GM18951 (cell line): ENCODE measurements at regions not wholly inside any gene's neighbourhood (a gene's known extent, or its start where the extent isn't known, plus 50 kb on each side); places are given as distances from the start of the nearest gene placed in this dataset.
"Not testable (repeated sequence)": the region's sequence is repeated elsewhere in the genome, so short reads cannot be mapped to it uniquely, and the experiment has no call there.

ENCODE experiments used
- POLR2A ChIP-seq: IDR thresholded peaks from 4 replicates; pipeline ENCODE4 v1.6.1; 2011; ENCODE audit warnings: mild to moderate bottlenecking; ENCODE audit not compliant: insufficient read length, insufficient read depth; ENCODE audit errors: extremely low read depth
- in situ Hi-C: fragments of 300-500 bp; cut with MboI; formaldehyde crosslinking; loops from one replicate; pipeline ENCODE4 v1.12.0; 2022; ENCODE audit warnings: low sequenced_read_pairs, mixed read lengths, inconsistent platforms; ENCODE audit not compliant: unreplicated experiment

DNA sequence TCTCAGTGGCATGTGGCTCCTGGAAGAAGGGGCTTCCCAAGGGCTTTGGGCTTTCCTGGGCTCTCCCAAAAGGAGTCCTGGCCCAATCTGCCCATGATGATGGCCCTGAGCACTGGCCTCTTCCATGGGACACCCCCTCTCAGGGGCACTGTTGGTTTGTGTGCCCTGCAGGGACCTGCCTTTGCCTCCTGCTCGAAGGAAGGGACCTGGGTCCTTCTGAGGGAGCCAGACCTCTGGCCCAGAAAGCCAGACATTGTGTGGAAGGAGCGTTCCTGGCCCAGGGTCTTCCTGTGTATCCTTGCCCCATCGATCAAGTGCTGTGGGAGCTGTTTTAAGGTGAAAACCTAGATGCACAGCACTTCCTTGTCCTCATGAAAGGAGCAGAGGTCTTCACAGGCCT lies 1689.3 kb downstream of the TP53TG3F start:
- TF ChIP-seq POLR2A = no peak

DNA sequence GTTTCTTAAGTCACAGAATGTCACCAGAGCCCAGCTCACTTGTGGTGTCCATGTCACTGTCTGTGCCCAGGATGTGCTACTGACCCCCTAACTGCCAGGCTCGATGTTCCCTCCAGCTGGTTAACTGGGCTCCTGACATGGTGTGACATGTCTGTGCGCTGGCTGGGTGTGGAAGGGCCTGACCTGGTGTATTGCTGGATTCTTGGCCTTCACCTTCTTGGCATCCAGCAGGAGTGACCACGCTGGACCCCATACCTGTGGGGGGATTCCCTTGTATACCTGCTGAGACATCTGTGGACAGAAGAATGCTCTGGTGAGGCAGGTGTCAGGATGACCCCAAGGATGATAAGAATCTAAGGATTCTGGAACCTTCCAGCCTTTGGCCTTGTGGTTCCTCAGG lies 1690.1 kb downstream of the TP53TG3F start:
- in situ Hi-C loops = no loop called here
- TF ChIP-seq POLR2A = no peak

More for the DNA sequence above, 1689.3 kb downstream of the TP53TG3F start:
- in situ Hi-C loops = no loop called here

DNA sequence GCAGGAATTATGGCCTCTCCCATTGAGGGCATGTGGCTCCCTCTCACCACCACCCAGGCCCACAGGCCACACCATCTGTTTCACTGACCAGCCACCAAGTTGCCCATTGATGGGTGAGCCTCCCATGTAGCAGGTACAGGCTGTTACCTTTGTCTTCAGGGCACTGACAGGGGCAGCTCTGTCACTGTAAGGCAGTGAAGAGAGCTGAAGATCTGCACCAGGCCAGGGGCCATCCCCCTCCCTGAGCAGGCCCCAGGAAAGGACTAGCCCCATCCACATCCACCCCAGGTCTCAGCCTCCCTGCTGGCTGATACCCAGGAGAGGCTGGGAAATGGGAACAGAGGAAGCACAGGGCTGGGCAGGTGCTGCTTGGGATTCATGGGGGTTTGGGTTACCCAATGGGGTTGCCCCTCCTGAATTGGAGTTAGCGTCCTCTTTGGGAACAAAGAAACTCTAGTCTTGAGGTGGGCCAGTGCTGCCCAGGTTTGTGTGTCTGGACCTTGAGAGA lies 1691.4 kb downstream of the TP53TG3F start:
- TF ChIP-seq POLR2A = no peak
- in situ Hi-C loops = no loop called here

DNA sequence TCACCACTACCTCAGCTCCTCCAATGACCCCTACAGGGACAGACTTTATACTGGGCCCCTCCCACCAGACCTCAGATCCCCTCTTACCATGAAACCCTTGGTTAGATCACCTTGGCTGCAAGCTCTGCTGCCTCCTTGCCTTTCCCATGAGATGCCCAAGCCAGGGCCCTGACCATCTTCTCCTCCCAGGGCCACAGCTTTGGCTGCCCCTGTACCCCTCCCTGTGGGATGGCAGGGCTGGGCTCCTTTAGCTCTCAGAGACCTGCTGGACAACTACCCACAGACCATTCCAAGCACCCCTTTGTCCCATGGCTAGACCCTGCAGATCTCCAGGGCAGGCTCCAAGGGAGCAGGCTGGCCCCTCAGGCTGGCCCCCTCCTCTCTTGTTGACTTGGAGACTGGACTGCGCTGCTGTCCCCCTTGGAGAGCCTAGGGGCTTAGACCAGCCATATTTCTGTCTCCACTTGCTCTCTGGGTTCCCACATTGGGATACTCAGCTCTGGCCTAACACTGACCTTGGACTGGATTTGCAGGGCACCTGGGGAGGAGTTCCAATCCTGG lies 1692.7 kb downstream of the TP53TG3F start:
- TF ChIP-seq POLR2A = no peak
- in situ Hi-C loops = no loop called here

DNA sequence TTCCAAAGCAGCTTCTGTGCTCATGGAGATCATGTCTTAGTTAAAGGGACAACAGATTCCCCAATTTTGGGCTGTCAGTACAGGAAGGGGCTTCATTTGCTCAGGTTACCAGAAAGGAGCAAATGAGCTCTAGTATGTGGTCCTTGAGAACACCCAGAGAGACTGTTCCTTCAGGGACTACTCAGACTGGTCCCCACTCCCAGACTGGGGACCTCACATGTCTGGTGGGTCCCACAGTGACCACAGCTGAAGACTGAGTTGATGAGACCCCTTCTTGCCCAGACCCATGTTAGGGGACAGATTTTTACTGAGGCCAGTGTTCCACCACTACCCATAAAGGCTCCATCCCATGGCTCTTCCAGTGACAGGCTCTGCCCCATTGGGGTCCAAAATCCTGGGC lies 1695.2 kb downstream of the TP53TG3F start:
- TF ChIP-seq POLR2A = no peak
- in situ Hi-C loops = no loop called here

DNA sequence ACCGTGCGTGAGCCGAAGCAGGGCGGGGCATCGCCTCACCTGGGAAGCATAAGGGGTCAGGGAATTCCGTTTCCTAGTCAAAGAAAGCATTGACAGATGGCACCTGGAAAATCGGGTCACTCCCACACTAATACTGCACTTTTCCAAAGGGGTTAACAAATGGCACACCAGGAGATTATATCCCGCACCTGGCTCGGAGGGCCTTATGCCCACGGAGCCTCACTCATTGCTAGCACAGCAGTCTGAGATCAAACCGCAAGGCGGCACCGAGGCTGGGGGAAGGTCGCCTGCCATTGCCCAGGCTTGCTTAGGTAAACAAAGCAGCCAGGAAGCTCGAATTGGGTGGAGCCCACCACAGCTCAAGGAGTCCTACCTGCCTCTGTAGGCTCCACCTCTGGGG lies 1698.1 kb downstream of the TP53TG3F start:
- in situ Hi-C loops = not testable (repeated sequence)

DNA sequence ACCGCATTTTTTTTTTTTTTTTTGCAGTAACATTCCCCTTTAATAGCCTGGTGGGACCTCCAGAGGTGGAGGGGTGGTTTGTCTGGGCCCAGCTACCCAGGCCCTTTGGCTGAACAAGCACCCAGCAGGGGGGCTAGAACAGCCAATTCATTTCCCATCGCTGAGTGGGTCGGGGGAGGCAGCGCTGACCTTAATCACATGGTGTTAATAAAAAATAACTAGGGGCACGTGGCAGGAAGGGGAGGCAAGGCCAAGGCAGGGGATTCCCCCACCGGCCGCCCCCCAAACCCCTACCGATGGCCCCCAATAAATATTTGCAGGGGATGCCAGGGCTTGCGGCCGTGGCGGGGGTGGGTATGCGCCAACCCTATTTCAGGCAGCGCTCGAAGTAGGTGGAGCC lies 1709.9 kb downstream of the TP53TG3F start:
- in situ Hi-C loops = not testable (repeated sequence)

DNA sequence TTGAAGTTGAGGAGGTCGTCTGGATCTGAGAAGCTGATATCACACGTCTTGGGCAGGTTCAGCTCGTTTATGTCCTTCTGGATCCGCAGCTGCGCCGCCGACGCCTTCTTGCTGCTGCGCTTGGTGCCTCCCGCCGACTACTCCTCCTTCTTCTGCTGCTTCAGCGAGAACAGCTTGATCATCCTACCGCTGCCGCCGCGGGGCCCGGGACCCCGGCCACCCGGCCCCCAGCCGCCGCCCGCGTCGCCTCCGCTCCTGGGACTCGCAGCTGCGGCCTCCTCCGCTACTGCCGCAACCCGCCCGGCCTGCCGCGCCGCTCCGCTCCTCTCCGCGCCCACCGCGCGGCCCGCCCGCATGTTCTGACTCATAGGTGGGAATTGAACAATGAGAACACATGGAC lies 1710.6 kb downstream of the TP53TG3F start:
- in situ Hi-C loops = not testable (repeated sequence)

DNA sequence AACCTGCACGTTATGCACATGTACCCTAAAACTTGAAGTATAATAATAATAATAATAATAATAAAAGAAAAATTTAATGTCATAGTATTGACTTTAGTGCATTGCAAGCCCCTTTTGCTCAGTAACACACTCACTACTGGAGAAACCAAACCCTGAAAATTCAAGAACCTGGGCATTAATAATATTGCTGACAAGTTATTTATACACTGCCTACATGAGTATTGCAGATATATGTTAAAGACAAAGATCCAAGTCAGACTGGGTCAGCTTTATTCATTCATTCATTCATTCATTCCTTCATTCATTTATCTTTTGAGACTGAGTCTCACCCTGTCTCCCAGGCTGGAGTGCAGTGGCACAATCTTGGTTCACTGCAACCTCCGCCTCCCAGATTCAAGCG lies 1711.2 kb downstream of the TP53TG3F start:
- in situ Hi-C loops = no loop called here
- no peak for TF ChIP-seq POLR2A

DNA sequence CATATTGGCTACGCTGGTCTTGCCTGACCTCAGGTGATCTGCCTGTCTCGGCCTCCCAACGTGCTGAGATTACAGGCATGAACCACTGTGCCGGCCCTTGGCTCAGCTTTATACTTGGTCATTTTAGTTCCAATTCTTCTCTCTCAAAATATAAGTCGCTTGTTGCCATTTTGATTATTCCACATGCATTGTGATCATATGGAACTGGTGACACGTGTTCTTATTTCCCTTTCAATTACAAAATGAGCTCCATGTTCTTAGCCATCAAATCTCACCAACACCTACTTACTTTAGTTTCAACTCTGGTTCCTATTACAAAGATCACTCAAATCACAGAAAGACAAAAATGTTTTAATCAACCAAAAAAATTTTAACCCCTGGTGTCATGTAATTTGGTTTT lies 1711.7 kb downstream of the TP53TG3F start:
- no peak for TF ChIP-seq POLR2A
- in situ Hi-C loops = no loop called here

DNA sequence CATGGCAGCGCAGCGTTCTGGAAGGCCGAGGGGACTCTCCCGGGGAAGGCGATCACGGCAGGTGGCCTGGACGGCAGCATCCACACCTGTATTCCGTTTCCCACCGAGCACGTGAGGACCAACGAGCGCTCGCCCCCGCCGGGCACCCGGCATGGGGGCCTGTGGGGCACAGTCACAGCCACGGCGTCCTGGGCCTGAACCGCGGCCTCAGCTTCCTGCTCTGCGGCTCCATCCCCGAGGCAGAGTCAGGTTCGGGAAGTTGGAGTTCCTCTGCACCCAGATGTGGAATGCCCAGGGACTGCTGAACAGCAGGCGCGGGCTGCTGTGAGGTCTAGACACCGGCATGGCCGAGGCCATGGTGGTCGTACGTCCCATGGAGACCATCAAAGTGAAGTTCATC lies 1713.9 kb downstream of the TP53TG3F start:
- in situ Hi-C loops = no loop called here
- no peak for TF ChIP-seq POLR2A

DNA sequence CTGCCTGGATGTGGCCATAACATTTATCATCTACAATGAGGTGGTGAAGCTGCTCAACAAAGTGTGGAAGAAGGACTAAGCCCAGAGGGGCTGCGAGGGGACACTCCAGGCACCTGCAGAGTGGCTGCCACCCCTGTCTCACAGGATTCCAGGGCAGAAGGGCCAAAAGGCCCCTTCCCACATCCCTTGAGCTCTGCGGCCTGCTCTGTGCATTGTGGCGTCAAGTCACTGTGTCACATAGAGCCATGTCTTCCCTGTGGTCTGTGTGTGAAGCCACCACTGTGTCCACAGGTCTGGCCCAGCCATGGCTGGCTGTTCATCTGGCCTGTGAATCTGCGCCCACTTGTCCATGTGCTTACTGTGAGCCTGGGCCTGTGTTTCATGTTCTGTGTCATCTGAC lies 1714.6 kb downstream of the TP53TG3F start:
- TF ChIP-seq POLR2A = no peak
- in situ Hi-C loops = no loop called here

DNA sequence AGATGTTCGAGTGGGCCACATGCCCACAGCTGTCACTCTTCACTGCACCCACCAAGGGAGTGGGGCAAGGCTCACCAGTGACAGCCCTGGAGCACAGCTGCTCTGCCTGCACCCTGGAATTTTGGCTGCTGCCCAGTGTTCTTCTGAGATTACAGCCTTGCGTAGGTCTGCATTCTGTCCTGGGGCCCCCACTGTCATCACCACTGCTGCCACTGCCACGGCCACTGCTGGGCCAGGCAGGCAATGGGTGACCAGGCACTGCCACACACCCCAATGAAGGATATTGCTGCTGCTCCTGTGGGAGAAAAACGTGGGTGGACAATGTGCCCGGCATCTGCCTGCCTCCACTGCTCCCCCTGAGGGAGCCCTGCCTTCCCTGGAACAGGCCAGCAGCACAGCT lies 1717.0 kb downstream of the TP53TG3F start:
- TF ChIP-seq POLR2A = no peak
- in situ Hi-C loops = no loop called here

DNA sequence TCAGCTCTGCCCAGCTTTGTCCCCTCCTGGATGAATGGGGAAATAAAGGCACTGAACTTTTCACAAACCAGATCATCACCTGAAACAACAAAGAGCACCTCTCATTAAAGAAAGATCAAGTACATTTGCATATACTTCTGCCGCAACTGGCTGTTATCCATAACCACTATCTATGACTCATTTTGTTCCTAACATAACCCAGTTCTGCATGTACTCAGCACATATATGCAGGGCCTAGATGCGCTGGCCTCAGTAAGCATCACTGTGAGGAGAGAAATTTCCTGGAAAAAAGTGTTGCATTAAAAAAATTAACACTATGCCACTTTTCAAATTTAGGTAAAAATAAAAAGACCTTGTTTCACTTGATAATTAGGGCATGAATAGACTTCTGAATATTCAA lies 1718.4 kb downstream of the TP53TG3F start:
- in situ Hi-C loops = no loop called here
- no peak for TF ChIP-seq POLR2A

DNA sequence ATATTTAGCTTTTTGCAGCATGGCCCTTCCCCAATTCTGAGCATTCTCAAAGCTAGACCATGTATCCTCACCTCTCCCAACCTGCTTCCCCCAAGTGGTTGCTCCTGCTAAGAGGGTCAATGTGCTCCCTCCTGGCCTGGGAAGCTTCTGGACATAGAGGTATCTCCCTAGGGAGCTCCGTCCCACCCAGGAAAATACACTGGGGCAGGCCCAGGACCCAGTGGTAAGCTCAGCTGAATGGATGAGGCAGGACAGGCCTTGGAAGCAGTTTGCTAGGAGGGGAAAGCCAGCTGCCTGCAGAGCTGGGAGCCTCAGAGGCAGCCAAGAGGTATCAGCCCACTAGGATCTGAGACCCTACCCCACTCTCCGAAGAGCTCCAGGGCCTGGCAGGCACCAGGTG lies 1721.6 kb downstream of the TP53TG3F start:
- TF ChIP-seq POLR2A = no peak
- in situ Hi-C loops = no loop called here

DNA sequence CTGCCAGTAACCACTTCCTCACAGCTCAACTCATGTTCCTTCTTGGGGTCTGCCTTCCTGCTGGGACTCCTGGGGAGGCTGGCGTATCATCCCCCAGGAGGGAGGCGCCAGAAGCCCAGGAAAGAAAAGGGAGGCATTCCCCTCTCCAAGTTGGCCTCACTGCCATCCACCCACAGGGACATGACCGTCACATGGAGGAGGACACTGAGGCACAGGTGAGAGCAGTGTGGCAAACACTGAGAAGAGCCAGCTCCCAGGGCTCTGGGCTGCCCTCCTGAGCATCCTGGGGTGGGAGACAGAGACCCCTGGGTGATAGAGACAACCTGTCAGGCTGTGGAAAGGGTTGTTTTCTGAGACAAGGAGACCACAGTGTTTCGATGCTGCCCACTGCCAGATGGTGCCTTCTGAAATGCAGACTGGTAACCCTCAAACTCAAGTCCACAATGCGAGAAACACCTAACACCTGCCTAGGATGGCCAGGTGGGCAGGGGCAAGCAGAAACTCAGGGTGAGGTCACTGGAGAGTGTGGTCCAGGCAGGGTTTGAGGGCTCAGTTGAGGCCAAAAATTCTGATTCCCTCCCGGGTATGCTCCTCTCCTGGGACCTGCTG lies 1722.1 kb downstream of the TP53TG3F start:
- in situ Hi-C loops = no loop called here
- TF ChIP-seq POLR2A = no peak
